HCT116 (cell line): ENCODE measurements at regions not wholly inside any gene's neighbourhood (a gene's known extent, or its start where the extent isn't known, plus 50 kb on each side); places are given as distances from the start of the nearest gene placed in this dataset.

Experiments used
- ATAC-seq: fragments of 200-7000 bp; cut with Tn5 transposase; 2 replicates; pipeline ENCODE4 v1.9.1; 2020; ENCODE audit warnings: mild to moderate bottlenecking, moderate library complexity
- BruUV-seq: library from RNA; stranded (reverse); fragments of 400-500 nt; replicated peaks from 2 replicates; lab custom pipeline; 2021; lab: Mats Ljungman, UMichigan
- CTCF ChIA-PET: fragments of 300-600 bp; sonication (Branson Sonifier 250); formaldehyde crosslinking; loops from one replicate; lab custom pipeline; 2021; ENCODE audit warnings: antibody characterized with exemption; lab: Charles Lee
- POLR2A ChIA-PET: fragments of 300-600, 350-600 bp; sonication (Branson Sonifier 250); formaldehyde crosslinking; loops from one replicate; lab custom pipeline; 2021; ENCODE audit warnings: antibody characterized with exemption; lab: Charles Lee
- RAD21 ChIA-PET, 2 experiments: fragments of 300-600 bp; sonication (Branson Sonifier 250); formaldehyde crosslinking; loops; one replicate each; lab custom pipeline; 2023; ENCODE audit warnings: low total read pairs in 2 of 2; ENCODE audit not compliant: uncharacterized antibody in 2 of 2, unreplicated experiment in 2 of 2, low non-redundant PET in 1 of 2; lab: Charles Lee
- DNase-seq: peaks from one replicate; pipeline ENCODE4 v3.0.0-alpha.2; 2010; ENCODE audit warnings: low read depth, low spot score
- H2AFZ ChIP-seq: fragments of 200-600 bp; shearing (Covaris generic), sonication (generic); 2 replicates; pipeline ENCODE4 v1.6.1; 2017; ENCODE audit warnings: low read depth, mixed run types, mixed read lengths, antibody characterized with exemption, low read length; ENCODE audit not compliant: poor library complexity, severe bottlenecking
- H3K27ac ChIP-seq: 2 replicates; pipeline ENCODE4 v1.5.1; 2012; ENCODE audit warnings: low read depth, low read length
- H3K27me3 ChIP-seq: fragments of 200-600 bp; sonication (generic); 2 replicates; pipeline ENCODE4 v1.6.1; 2016; ENCODE audit warnings: mixed run types, low read length, mixed read lengths; ENCODE audit not compliant: insufficient read depth
- H3K36me3 ChIP-seq, 2 experiments: fragments of 200-500 bp in 1 of 2; fragments of 200-600 bp in 1 of 2; sonication (Bioruptor generic) in 1 of 2; sonication (generic) in 1 of 2; 2 replicates each; pipeline versions ENCODE4 v1.5.1 to v1.6.1; 2014 to 2016; ENCODE audit warnings: low read length in 2 of 2, inconsistent platforms in 1 of 2, mixed read lengths in 1 of 2, mixed run types in 1 of 2; ENCODE audit not compliant: insufficient read depth in 2 of 2, control insufficient read depth in 1 of 2
- H3K4me1 ChIP-seq, 2 experiments: fragments of 200-600 bp in 1 of 2; sonication (generic) in 1 of 2; 2 replicates each; pipeline versions ENCODE4 v1.5.1 to v1.6.1; 2012 to 2017; ENCODE audit warnings: low read length in 2 of 2, inconsistent platforms in 1 of 2, mild to moderate bottlenecking in 1 of 2, mixed read lengths in 1 of 2, mixed run types in 1 of 2, moderate library complexity in 1 of 2; ENCODE audit not compliant: insufficient read depth in 2 of 2, control insufficient read depth in 1 of 2
- H3K4me2 ChIP-seq: fragments of 200-600 bp; sonication (generic); 2 replicates; pipeline ENCODE4 v1.6.1; 2017; ENCODE audit warnings: mixed run types, low read length, mixed read lengths
- H3K4me3 ChIP-seq, 2 experiments: fragments of 200-600 bp in 1 of 2; sonication (generic) in 1 of 2; replicated peaks in 1 of 2; 2 replicates each; pipeline ENCODE4 v1.5.1; 2011 to 2016; ENCODE audit warnings: low read length in 2 of 2, control low read depth in 1 of 2, low read depth in 1 of 2, mild to moderate bottlenecking in 1 of 2, mixed read lengths in 1 of 2, mixed run types in 1 of 2
- H3K79me2 ChIP-seq: fragments of 200-600 bp; sonication (generic); 2 replicates; pipeline ENCODE4 v1.6.1; 2017; ENCODE audit warnings: mild to moderate bottlenecking, mixed run types, low read length, moderate library complexity, mixed read lengths; ENCODE audit not compliant: insufficient read depth
- H3K9ac ChIP-seq: fragments of 200-600 bp; sonication (generic); 2 replicates; pipeline ENCODE4 v1.6.1; 2016; ENCODE audit warnings: low read length, mixed read lengths
- H3K9me2 ChIP-seq: fragments of 200-600 bp; sonication (generic), shearing (Covaris generic); 2 replicates; pipeline ENCODE4 v1.6.1; 2017; ENCODE audit warnings: mixed run types, mild to moderate bottlenecking, moderate library complexity; ENCODE audit not compliant: insufficient read depth
- H3K9me3 ChIP-seq, 2 experiments: fragments of 200-500 bp in 1 of 2; fragments of 200-600 bp in 1 of 2; sonication (Bioruptor generic) in 1 of 2; sonication (generic) in 1 of 2; 2 replicates each; pipeline ENCODE4 v1.6.1; 2014 to 2017; ENCODE audit warnings: low read length in 2 of 2, mixed read lengths in 2 of 2, inconsistent platforms in 1 of 2, low read depth in 1 of 2, mild to moderate bottlenecking in 1 of 2, mixed run types in 1 of 2, moderate library complexity in 1 of 2; ENCODE audit not compliant: control insufficient read depth in 1 of 2, insufficient read depth in 1 of 2
- H4K20me1 ChIP-seq: fragments of 200-600 bp; sonication (generic), shearing (Covaris generic); 2 replicates; pipeline ENCODE4 v1.6.1; 2017; ENCODE audit warnings: mixed run types, mild to moderate bottlenecking, moderate library complexity; ENCODE audit not compliant: insufficient read depth
- CBX3 ChIP-seq: IDR thresholded peaks from 2 replicates; pipeline ENCODE4 v1.6.1; 2012; ENCODE audit warnings: low read depth
- EGR1 ChIP-seq: IDR thresholded peaks from 2 replicates; pipeline ENCODE4 v1.6.1; 2012; ENCODE audit warnings: low read depth
- ELF1 ChIP-seq: IDR thresholded peaks from 2 replicates; pipeline ENCODE4 v1.6.1; 2012; ENCODE audit warnings: low read depth, borderline replicate concordance
- EZH2 ChIP-seq: fragments of 200-600 bp; sonication (generic); IDR thresholded peaks from 2 replicates; pipeline ENCODE4 v1.6.1; 2017; ENCODE audit warnings: antibody characterized with exemption, mixed run types
- EZH2phosphoT487 ChIP-seq: fragments of 200-600 bp; IDR thresholded peaks from 2 replicates; pipeline ENCODE4 v1.6.1; 2018; ENCODE audit warnings: antibody characterized with exemption, borderline replicate concordance
- FOSL1 ChIP-seq: IDR thresholded peaks from 2 replicates; pipeline ENCODE4 v1.6.1; 2012; ENCODE audit warnings: low read depth
- JUND ChIP-seq: IDR thresholded peaks from 2 replicates; pipeline ENCODE4 v1.6.1; 2012
- POLR2A ChIP-seq: IDR thresholded peaks from 2 replicates; pipeline ENCODE4 v1.7.0; 2011; ENCODE audit warnings: borderline replicate concordance; ENCODE audit not compliant: insufficient read depth, insufficient read length; ENCODE audit errors: extremely low read depth
- POLR2AphosphoS5 ChIP-seq: IDR thresholded peaks from 2 replicates; pipeline ENCODE4 v1.6.1; 2011; ENCODE audit warnings: mild to moderate bottlenecking, low read depth, low read length, moderate library complexity
- RAD21 ChIP-seq: IDR thresholded peaks from 2 replicates; pipeline ENCODE4 v1.6.1; 2012; ENCODE audit warnings: low read depth, mild to moderate bottlenecking
- SIN3A ChIP-seq: IDR thresholded peaks from 2 replicates; pipeline ENCODE4 v1.6.1; 2012; ENCODE audit warnings: low read depth
- SP1 ChIP-seq: IDR thresholded peaks from 2 replicates; pipeline ENCODE4 v1.6.1; 2012; ENCODE audit warnings: low read depth
- SRF ChIP-seq: IDR thresholded peaks from 2 replicates; pipeline ENCODE4 v1.6.1; 2012; ENCODE audit warnings: low read depth
- TCF7L2 ChIP-seq: IDR thresholded peaks from 2 replicates; pipeline ENCODE4 v1.7.0; 2011; ENCODE audit warnings: borderline replicate concordance, inconsistent platforms; ENCODE audit not compliant: insufficient read depth, insufficient read length; ENCODE audit errors: extremely low read depth
- YY1 ChIP-seq: IDR thresholded peaks from 2 replicates; pipeline ENCODE4 v1.6.1; 2011; ENCODE audit warnings: low read length, low read depth, moderate library complexity, mild to moderate bottlenecking; ENCODE audit not compliant: insufficient replicate concordance; ENCODE audit errors: extremely low read depth
- ZFX ChIP-seq: fragments of 450-650 bp; IDR thresholded peaks from 2 replicates; pipeline ENCODE4 v1.6.1; 2017
- intact Hi-C: fragments of 100-400 bp; cut with micrococcal nuclease; formaldehyde crosslinking; loops from 2 replicates; pipeline ENCODE4 v1.10.0; 2022
- TF ChIP-seq, protein P1 (sequence below): IDR thresholded peaks from 2 replicates; pipeline ENCODE4 v1.6.1; 2012
- TF ChIP-seq, protein P2 (sequence below): IDR thresholded peaks from 2 replicates; pipeline ENCODE4 v1.6.1; 2012
- TF ChIP-seq, protein P3 (sequence below): IDR thresholded peaks from 2 replicates; pipeline ENCODE4 v1.6.1; 2012; ENCODE audit warnings: low read depth

DNA sequence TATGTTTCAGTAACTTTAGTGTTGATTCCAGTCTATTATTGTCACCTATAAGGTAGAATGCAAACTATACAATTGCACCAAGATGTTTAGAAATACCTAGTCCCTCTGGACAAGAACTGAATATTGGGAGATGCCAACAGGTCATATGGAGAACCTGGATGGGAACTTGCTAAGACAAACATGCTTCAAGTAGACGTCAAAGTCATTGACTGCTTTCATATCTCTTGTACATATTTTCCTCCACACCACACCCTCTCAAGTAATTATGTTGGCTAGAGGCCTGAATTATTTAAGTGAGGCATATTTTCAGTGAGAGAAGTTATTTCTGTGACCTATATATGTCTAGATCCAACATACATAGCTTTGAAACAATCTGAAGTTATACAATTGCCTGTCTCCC, 453.3 kb downstream of the ELAVL2 start:
- BruUV-seq: no TSS peak
- intact Hi-C loops: no loop called here
- no peak overlapping the region for H3K9ac ChIP-seq
- H3K27ac ChIP-seq: no peak overlapping the region
- H3K4me2 ChIP-seq: no peak overlapping the region
- H2AFZ ChIP-seq: no peak overlapping the region
- no peaks in the 10 kb centered on the region for H3K36me3 ChIP-seq
- H4K20me1 ChIP-seq: no peaks in the 10 kb centered on the region
- no peaks in the 10 kb centered on the region for H3K27me3 ChIP-seq
- DNase-seq (no peak), ATAC-seq (no peak)
- TF ChIP-seq POLR2AphosphoS5: no peak
- no peak for TF ChIP-seq ELF1
- TF ChIP-seq ZFX: no peak
- TF ChIP-seq SIN3A: no peak
- ChIA-PET POLR2A (no interaction called here), CTCF (no interaction called here), RAD21 (no interaction called here)
- no peaks in the 10 kb centered on the region for H3K4me1 ChIP-seq
- H3K9me3 ChIP-seq: peaks cover 0 to under 1% of the 10 kb centered on the region in 2 experiments; a peak in 1 of 4 replicates
- H3K9me2 ChIP-seq: no peaks in the 10 kb centered on the region
- H3K4me3 ChIP-seq: no peak overlapping the region
- no peaks in the 10 kb centered on the region for H3K79me2 ChIP-seq

DNA sequence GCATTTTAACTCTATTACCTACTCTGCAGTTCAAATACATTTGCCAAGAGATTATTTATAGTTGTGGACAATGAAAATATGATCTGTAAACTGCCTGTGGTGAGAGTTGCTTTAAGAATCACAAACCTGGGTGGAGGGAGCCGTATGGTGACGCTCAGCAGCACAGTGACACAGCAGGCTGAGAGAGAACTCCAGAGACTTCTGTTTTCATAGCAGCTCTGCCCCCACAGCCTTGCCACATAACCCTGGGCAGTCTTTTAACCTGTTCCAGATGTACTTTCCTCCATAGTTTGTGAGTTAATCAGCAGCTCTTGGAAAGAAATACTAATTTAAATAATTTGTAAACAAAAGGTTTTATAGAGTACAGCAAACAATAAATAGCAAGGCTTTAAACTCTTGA, 450.5 kb downstream of the ELAVL2 start:
- TF ChIP-seq EZH2phosphoT487: no peak
- no peak for TF ChIP-seq JUND
- no peak for TF ChIP-seq CBX3
- TF ChIP-seq RAD21: no peak
- TF ChIP-seq, protein P1, sequence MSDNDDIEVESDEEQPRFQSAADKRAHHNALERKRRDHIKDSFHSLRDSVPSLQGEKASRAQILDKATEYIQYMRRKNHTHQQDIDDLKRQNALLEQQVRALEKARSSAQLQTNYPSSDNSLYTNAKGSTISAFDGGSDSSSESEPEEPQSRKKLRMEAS: no peak
- TF ChIP-seq POLR2A: no peak
- TF ChIP-seq, protein P2, sequence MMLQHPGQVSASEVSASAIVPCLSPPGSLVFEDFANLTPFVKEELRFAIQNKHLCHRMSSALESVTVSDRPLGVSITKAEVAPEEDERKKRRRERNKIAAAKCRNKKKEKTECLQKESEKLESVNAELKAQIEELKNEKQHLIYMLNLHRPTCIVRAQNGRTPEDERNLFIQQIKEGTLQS: no peak
- TF ChIP-seq POLR2AphosphoS5: no peak
- no peak for TF ChIP-seq SP1
- no peak for TF ChIP-seq TCF7L2
- TF ChIP-seq ZFX: no peak
- TF ChIP-seq, protein P3, sequence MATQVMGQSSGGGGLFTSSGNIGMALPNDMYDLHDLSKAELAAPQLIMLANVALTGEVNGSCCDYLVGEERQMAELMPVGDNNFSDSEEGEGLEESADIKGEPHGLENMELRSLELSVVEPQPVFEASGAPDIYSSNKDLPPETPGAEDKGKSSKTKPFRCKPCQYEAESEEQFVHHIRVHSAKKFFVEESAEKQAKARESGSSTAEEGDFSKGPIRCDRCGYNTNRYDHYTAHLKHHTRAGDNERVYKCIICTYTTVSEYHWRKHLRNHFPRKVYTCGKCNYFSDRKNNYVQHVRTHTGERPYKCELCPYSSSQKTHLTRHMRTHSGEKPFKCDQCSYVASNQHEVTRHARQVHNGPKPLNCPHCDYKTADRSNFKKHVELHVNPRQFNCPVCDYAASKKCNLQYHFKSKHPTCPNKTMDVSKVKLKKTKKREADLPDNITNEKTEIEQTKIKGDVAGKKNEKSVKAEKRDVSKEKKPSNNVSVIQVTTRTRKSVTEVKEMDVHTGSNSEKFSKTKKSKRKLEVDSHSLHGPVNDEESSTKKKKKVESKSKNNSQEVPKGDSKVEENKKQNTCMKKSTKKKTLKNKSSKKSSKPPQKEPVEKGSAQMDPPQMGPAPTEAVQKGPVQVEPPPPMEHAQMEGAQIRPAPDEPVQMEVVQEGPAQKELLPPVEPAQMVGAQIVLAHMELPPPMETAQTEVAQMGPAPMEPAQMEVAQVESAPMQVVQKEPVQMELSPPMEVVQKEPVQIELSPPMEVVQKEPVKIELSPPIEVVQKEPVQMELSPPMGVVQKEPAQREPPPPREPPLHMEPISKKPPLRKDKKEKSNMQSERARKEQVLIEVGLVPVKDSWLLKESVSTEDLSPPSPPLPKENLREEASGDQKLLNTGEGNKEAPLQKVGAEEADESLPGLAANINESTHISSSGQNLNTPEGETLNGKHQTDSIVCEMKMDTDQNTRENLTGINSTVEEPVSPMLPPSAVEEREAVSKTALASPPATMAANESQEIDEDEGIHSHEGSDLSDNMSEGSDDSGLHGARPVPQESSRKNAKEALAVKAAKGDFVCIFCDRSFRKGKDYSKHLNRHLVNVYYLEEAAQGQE: no peak
- no peak for TF ChIP-seq EZH2
- TF ChIP-seq EGR1: no peak
- TF ChIP-seq SRF: no peak
- TF ChIP-seq FOSL1: no peak
- no peak for TF ChIP-seq YY1
- H3K27me3 ChIP-seq: no peaks in the 10 kb centered on the region
- CTCF ChIA-PET: no interaction called here
- RAD21 ChIA-PET: no interaction called here
- POLR2A ChIA-PET: no interaction called here
- H3K4me1 ChIP-seq: no peaks in the 10 kb centered on the region
- no peak overlapping the region for H3K4me3 ChIP-seq
- intact Hi-C loops: no loop called here
- no peak overlapping the region for H2AFZ ChIP-seq
- no TSS peak for BruUV-seq
- no peak overlapping the region for H3K4me2 ChIP-seq
- no peak for ATAC-seq
- no peak overlapping the region for H3K27ac ChIP-seq
- no peaks in the 10 kb centered on the region for H3K79me2 ChIP-seq
- no peaks in the 10 kb centered on the region for H3K36me3 ChIP-seq
- H3K9ac ChIP-seq: no peak overlapping the region
- peaks cover 4 to 11% of the 10 kb centered on the region in 2 experiments; a peak in 2 of 4 replicates for H3K9me3 ChIP-seq
- no peak for DNase-seq
- no peaks in the 10 kb centered on the region for H3K9me2 ChIP-seq
- H4K20me1 ChIP-seq: no peaks in the 10 kb centered on the region
